ENCODE measurements at regions not wholly inside any gene's neighbourhood (a gene's known extent, or its start where the extent isn't known, plus 50 kb on each side); places are given as distances from the start of the nearest gene placed in this dataset.

DNA sequence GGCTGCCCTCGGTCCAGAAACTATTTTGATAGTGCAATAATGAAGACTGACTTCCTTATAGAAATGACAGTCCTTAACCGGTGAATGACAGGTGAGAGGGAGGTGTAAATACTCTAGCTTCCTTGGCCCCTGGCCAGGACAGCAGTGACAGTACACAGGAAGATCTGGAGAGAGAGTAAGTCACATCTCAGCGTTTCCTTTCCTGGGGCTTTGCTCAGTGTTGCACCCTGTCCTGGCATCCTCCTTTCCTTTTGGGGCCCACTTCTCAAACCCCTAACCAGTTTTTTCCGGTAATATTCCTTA, 336.9 kb downstream of the CD83 start:
- TF ChIP-seq, protein P1, sequence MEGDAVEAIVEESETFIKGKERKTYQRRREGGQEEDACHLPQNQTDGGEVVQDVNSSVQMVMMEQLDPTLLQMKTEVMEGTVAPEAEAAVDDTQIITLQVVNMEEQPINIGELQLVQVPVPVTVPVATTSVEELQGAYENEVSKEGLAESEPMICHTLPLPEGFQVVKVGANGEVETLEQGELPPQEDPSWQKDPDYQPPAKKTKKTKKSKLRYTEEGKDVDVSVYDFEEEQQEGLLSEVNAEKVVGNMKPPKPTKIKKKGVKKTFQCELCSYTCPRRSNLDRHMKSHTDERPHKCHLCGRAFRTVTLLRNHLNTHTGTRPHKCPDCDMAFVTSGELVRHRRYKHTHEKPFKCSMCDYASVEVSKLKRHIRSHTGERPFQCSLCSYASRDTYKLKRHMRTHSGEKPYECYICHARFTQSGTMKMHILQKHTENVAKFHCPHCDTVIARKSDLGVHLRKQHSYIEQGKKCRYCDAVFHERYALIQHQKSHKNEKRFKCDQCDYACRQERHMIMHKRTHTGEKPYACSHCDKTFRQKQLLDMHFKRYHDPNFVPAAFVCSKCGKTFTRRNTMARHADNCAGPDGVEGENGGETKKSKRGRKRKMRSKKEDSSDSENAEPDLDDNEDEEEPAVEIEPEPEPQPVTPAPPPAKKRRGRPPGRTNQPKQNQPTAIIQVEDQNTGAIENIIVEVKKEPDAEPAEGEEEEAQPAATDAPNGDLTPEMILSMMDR (IDR thresholded peaks at IDR 0.05): no peak

DNA sequence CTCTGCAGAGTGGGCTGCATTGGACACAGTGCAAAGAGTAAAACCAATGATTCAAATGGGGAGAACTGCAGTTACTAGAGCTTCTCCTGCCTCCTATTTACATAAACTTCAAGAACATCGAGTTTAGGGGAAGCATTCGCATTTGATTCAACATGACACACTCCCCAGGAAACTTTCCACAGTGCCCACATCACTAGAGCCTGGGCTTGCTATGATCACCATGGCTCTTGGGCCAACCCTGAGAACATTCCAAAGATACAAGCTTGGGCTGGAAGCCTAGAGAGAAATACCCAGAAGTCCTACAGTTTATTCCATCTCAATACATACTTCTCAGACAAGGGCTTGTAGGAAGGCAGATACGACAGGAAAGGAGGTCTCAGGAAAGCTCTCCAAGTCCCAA, 337.9 kb downstream of the CD83 start:
- TF ChIP-seq, protein P1 (IDR thresholded peaks at IDR 0.05): no peak

GRCh38 chr6:14455876-14456648, 338.5 kb downstream of the CD83 start:
- TF ChIP-seq, protein P1 (IDR thresholded peaks at IDR 0.05): no peak

GRCh38 chr6:14456941-14457340, 339.4 kb downstream of the CD83 start:
- TF ChIP-seq, protein P1 (IDR thresholded peaks at IDR 0.05): no peak

DNA sequence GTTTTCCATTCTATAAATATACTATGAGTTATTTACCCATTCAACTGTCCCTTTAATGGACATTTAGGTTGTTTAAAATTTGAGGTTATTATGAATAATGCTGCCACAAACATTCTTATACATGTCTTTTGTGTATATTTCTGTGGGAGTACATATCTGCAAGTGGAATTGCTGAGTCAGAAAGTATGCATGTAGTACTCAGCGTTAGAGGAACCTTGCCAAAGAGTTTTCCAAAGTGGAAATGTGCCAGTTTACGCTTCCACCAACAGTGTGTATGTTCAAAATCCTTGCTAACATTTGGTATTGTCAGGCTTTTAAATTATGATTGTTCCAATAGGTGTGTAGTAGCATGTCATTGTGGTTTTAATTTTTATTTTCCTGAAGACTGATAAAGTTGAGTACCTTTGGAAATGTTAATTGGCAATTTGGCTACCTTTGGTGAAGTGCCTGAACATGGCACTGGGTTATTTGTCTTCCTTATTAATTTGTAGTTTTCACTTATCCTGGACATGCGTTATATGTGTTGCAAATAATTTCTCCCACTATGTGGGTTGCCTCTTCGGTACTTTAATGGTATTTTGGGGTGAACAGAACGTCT, 341.2 kb downstream of the CD83 start:
- TF ChIP-seq, protein P1 (IDR thresholded peaks at IDR 0.05): no peak

GRCh38 chr6:14459315-14459714, 341.7 kb downstream of the CD83 start:
- TF ChIP-seq, protein P1 (IDR thresholded peaks at IDR 0.05): no peak

DNA sequence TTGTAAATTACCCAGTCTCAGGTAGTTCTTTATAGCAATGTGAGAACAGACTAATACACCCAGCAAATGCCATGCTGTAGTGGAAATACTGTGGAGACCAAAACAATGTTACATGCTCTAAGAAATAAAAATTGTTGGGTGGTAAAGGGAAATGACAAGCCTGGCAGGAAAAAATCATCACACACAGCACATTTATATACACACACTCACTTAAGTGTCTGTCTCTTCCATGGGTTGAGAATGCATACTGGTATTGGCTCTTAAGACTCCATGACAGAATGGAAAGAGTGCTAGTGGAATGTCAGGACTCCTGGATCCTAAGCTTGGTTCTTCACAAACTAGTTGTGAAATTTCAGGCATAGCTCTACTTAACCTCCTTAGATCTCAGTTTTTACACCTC, 343.0 kb downstream of the CD83 start:
- TF ChIP-seq, protein P1 (IDR thresholded peaks at IDR 0.05): no peak
